ENCODE measurements at regions not wholly inside any gene's neighbourhood (a gene's known extent, or its start where the extent isn't known, plus 50 kb on each side); places are given as distances from the start of the nearest gene placed in this dataset.
"Not testable (repeated sequence)": the region's sequence is repeated elsewhere in the genome, so short reads cannot be mapped to it uniquely, and the experiment has no call there.

GRCh38 chr11:105357146-105357545, 217.6 kb upstream of the CARD18 start:
- Mint-ChIP-seq H3K4me1 (ENCODE audit: low read depth) (no peaks in the 10 kb centered on the region), H3K27ac (no peak overlapping the region), H3K36me3 (ENCODE audit: low read depth) (no peaks in the 10 kb centered on the region), H3K9me3 (no peaks in the 10 kb centered on the region), H3K27me3 (ENCODE audit: low read depth) (no peaks in the 10 kb centered on the region), H3K4me3 (ENCODE audit: low read depth) (no peak overlapping the region)
- DNase-seq (ENCODE audit: low spot score): no peak
- intact Hi-C loops (cut with micrococcal nuclease): no loop called here

GRCh38 chr11:105349867-105350266, 210.3 kb upstream of the CARD18 start:
- H3K9me3 Mint-ChIP-seq: peaks cover 16% of the 10 kb centered on the region
- intact Hi-C loops (cut with micrococcal nuclease); H3K4me1 Mint-ChIP-seq (ENCODE audit: low read depth); H3K27ac Mint-ChIP-seq; H3K27me3 Mint-ChIP-seq (ENCODE audit: low read depth); DNase-seq (ENCODE audit: low spot score); H3K4me3 Mint-ChIP-seq (ENCODE audit: low read depth); H3K36me3 Mint-ChIP-seq (ENCODE audit: low read depth): not testable (repeated sequence)

- no peaks in the 10 kb centered on the region for H3K36me3 Mint-ChIP-seq (ENCODE audit: low read depth)
- intact Hi-C loops (cut with micrococcal nuclease): no loop called here
These were observed 205.4 kb upstream of the CARD18 start for GRCh38 chr11:105344938-105345337.

GRCh38 chr11:105334025-105334714, 194.6 kb upstream of the CARD18 start:
- H3K4me3 Mint-ChIP-seq (ENCODE audit: low read depth): no peak overlapping the region
- no peak overlapping the region for H3K27ac Mint-ChIP-seq
- intact Hi-C loops (cut with micrococcal nuclease): no loop called here
- H3K9me3 Mint-ChIP-seq: no peaks in the 10 kb centered on the region
- H3K4me1 Mint-ChIP-seq (ENCODE audit: low read depth): no peaks in the 10 kb centered on the region
- H3K36me3 Mint-ChIP-seq (ENCODE audit: low read depth): no peaks in the 10 kb centered on the region
- DNase-seq (ENCODE audit: low spot score): no peak
- no peaks in the 10 kb centered on the region for H3K27me3 Mint-ChIP-seq (ENCODE audit: low read depth)

More at GRCh38 chr11:105344938-105345337, 205.4 kb upstream of the CARD18 start:
- peaks cover 16% of the 10 kb centered on the region for H3K9me3 Mint-ChIP-seq
- no peaks in the 10 kb centered on the region for H3K4me1 Mint-ChIP-seq (ENCODE audit: low read depth)
- H3K27me3 Mint-ChIP-seq (ENCODE audit: low read depth): no peaks in the 10 kb centered on the region
- no peak overlapping the region for H3K27ac Mint-ChIP-seq
- no peak overlapping the region for H3K4me3 Mint-ChIP-seq (ENCODE audit: low read depth)
- no peak for DNase-seq (ENCODE audit: low spot score)

- H3K4me3 Mint-ChIP-seq (ENCODE audit: low read depth): no peak overlapping the region
- intact Hi-C loops (cut with micrococcal nuclease): no loop called here
These were observed 193.6 kb upstream of the CARD18 start for GRCh38 chr11:105333153-105333552.

GRCh38 chr11:105332171-105332570, 192.6 kb upstream of the CARD18 start:
- Mint-ChIP-seq H3K27me3 (ENCODE audit: low read depth) (no peaks in the 10 kb centered on the region), H3K27ac (no peak overlapping the region), H3K4me1 (ENCODE audit: low read depth) (no peaks in the 10 kb centered on the region), H3K36me3 (ENCODE audit: low read depth) (no peaks in the 10 kb centered on the region), H3K4me3 (ENCODE audit: low read depth) (no peak overlapping the region), H3K9me3 (no peaks in the 10 kb centered on the region)
- intact Hi-C loops (cut with micrococcal nuclease): no loop called here
- no peak for DNase-seq (ENCODE audit: low spot score)

More at GRCh38 chr11:105333153-105333552, 193.6 kb upstream of the CARD18 start:
- DNase-seq (ENCODE audit: low spot score): no peak
- Mint-ChIP-seq H3K36me3 (ENCODE audit: low read depth) (no peaks in the 10 kb centered on the region), H3K4me1 (ENCODE audit: low read depth) (no peaks in the 10 kb centered on the region), H3K9me3 (no peaks in the 10 kb centered on the region), H3K27me3 (ENCODE audit: low read depth) (no peaks in the 10 kb centered on the region), H3K27ac (no peak overlapping the region)

- Mint-ChIP-seq H3K36me3 (ENCODE audit: low read depth) (no peaks in the 10 kb centered on the region), H3K27ac (no peak overlapping the region), H3K4me3 (ENCODE audit: low read depth) (no peak overlapping the region), H3K9me3 (no peaks in the 10 kb centered on the region), H3K27me3 (ENCODE audit: low read depth) (no peaks in the 10 kb centered on the region), H3K4me1 (ENCODE audit: low read depth) (no peaks in the 10 kb centered on the region)
- DNase-seq (ENCODE audit: low spot score): no peak
- intact Hi-C loops (cut with micrococcal nuclease): no loop called here
These were observed 188.5 kb upstream of the CARD18 start for GRCh38 chr11:105328061-105328460.

- no peak overlapping the region for H3K4me3 Mint-ChIP-seq (ENCODE audit: low read depth)
- no peaks in the 10 kb centered on the region for H3K9me3 Mint-ChIP-seq
- intact Hi-C loops (cut with micrococcal nuclease): no loop called here
- H3K4me1 Mint-ChIP-seq (ENCODE audit: low read depth): no peaks in the 10 kb centered on the region
- H3K27ac Mint-ChIP-seq: no peak overlapping the region
- H3K27me3 Mint-ChIP-seq (ENCODE audit: low read depth): no peaks in the 10 kb centered on the region
- no peaks in the 10 kb centered on the region for H3K36me3 Mint-ChIP-seq (ENCODE audit: low read depth)
- no peak for DNase-seq (ENCODE audit: low spot score)
These were observed 184.6 kb upstream of the CARD18 start for GRCh38 chr11:105324156-105324555.

GRCh38 chr11:105321696-105322095, 182.1 kb upstream of the CARD18 start:
- Mint-ChIP-seq H3K9me3 (no peaks in the 10 kb centered on the region), H3K36me3 (ENCODE audit: low read depth) (no peaks in the 10 kb centered on the region), H3K27ac (no peak overlapping the region), H3K4me3 (ENCODE audit: low read depth) (no peak overlapping the region), H3K4me1 (ENCODE audit: low read depth) (no peaks in the 10 kb centered on the region), H3K27me3 (ENCODE audit: low read depth) (no peaks in the 10 kb centered on the region)
- DNase-seq (ENCODE audit: low spot score): no peak
- intact Hi-C loops (cut with micrococcal nuclease): no loop called here

GRCh38 chr11:105315287-105315686, 175.7 kb upstream of the CARD18 start:
- no peaks in the 10 kb centered on the region for H3K36me3 Mint-ChIP-seq (ENCODE audit: low read depth)
- H3K9me3 Mint-ChIP-seq: no peaks in the 10 kb centered on the region
- no peak overlapping the region for H3K27ac Mint-ChIP-seq
- H3K27me3 Mint-ChIP-seq (ENCODE audit: low read depth): no peaks in the 10 kb centered on the region
- intact Hi-C loops (cut with micrococcal nuclease): no loop called here
- DNase-seq (ENCODE audit: low spot score): no peak
- no peaks in the 10 kb centered on the region for H3K4me1 Mint-ChIP-seq (ENCODE audit: low read depth)
- no peak overlapping the region for H3K4me3 Mint-ChIP-seq (ENCODE audit: low read depth)

- Mint-ChIP-seq H3K4me1 (ENCODE audit: low read depth) (no peaks in the 10 kb centered on the region), H3K4me3 (ENCODE audit: low read depth) (no peak overlapping the region), H3K9me3 (no peaks in the 10 kb centered on the region), H3K27ac (no peak overlapping the region), H3K27me3 (ENCODE audit: low read depth) (no peaks in the 10 kb centered on the region), H3K36me3 (ENCODE audit: low read depth) (no peaks in the 10 kb centered on the region)
- no peak for DNase-seq (ENCODE audit: low spot score)
- intact Hi-C loops (cut with micrococcal nuclease): no loop called here
These were observed 172.7 kb upstream of the CARD18 start for GRCh38 chr11:105312266-105312665.

GRCh38 chr11:105298630-105299029, 159.1 kb upstream of the CARD18 start:
- Mint-ChIP-seq H3K4me1 (ENCODE audit: low read depth) (peaks cover 15% of the 10 kb centered on the region), H3K36me3 (ENCODE audit: low read depth) (no peaks in the 10 kb centered on the region), H3K27ac (peak overlapping the region; percentile 69), H3K4me3 (ENCODE audit: low read depth) (no peak overlapping the region), H3K27me3 (ENCODE audit: low read depth) (no peaks in the 10 kb centered on the region), H3K9me3 (peaks cover 2% of the 10 kb centered on the region)
- intact Hi-C loops (cut with micrococcal nuclease): loop anchor here (5.0 kb wide), 1 partner anchor 591 kb away; no protein-coding TSS in a partner anchor
- DNase-seq (ENCODE audit: low spot score): no peak

GRCh38 chr11:105298174-105298573, 158.6 kb upstream of the CARD18 start:
- intact Hi-C loops (cut with micrococcal nuclease): loop anchor here (5.0 kb wide), 1 partner anchor 591 kb away; no protein-coding TSS in a partner anchor
- peaks cover 2% of the 10 kb centered on the region for H3K9me3 Mint-ChIP-seq
- DNase-seq (ENCODE audit: low spot score): no peak
- no peaks in the 10 kb centered on the region for H3K36me3 Mint-ChIP-seq (ENCODE audit: low read depth)
- H3K4me1 Mint-ChIP-seq (ENCODE audit: low read depth): peaks cover 15% of the 10 kb centered on the region
- no peak overlapping the region for H3K4me3 Mint-ChIP-seq (ENCODE audit: low read depth)
- peak overlapping the region; percentile 69 for H3K27ac Mint-ChIP-seq
- no peaks in the 10 kb centered on the region for H3K27me3 Mint-ChIP-seq (ENCODE audit: low read depth)
